ENCODE measurements at regions not wholly inside any gene's neighbourhood (a gene's known extent, or its start where the extent isn't known, plus 50 kb on each side); places are given as distances from the start of the nearest gene placed in this dataset.

DNA sequence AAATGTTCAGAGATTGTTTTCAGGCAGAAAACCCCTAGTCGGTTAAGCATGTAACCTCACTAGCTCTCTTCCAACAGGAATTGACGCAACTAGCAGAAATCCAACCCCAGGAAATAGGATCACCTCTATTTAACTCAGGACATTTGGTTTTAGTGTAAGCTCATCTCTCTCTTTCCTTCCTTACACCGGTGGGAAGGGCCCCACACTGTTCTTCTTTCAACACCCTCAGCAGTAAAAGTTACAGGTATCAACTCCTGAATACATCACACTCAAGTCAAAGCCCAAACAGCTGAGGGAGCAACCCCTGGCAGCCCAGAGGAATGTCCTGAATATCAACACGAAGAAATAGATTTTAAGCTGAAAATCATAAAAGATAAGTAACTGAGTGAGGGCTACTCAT lies 191.2 kb upstream of the KIF2B start:
- in situ Hi-C loops (cut with HindIII; ENCODE audit: extremely low pct_ligation_motif_present, low pct_unique_long_range_greater_than_20kb) (no loop called here), intact Hi-C loops (cut with micrococcal nuclease; ENCODE audit: unreplicated experiment) (no loop called here)
- FAIRE-seq (no peak), ATAC-seq (no peak), DNase-seq (ENCODE audit: low spot score) (no peak)
- no TSS peak for BruUV-seq (replicated peaks)
- Histone ChIP-seq H3K4me2 (ENCODE audit: low read depth, low read length) (no peak overlapping the region), H3K9ac (ENCODE audit: insufficient read depth, low read depth, low read length) (no peak overlapping the region), H3K27me3 (ENCODE audit: control insufficient read depth in 1 of 2, insufficient read depth in 2 of 2, low read length in 2 of 2) (no peaks in the 10 kb centered on the region), H3K9me3 (ENCODE audit: low read length) (peaks cover 76% of the 10 kb centered on the region), H3K27ac (ENCODE audit: extremely low read length, insufficient read depth, low read length) (no peak overlapping the region), H3K4me3 (replicated peaks in 1 of 3; ENCODE audit: insufficient read depth in 1 of 3, low read depth in 2 of 3, low read length in 3 of 3) (no peak overlapping the region), H3K79me2 (ENCODE audit: insufficient read depth, low read length) (no peaks in the 10 kb centered on the region), H3K36me3 (replicated peaks in 1 of 2; ENCODE audit: control insufficient read depth in 1 of 2, insufficient read depth in 2 of 2, low read length in 2 of 2) (no peaks in the 10 kb centered on the region), H2AFZ (ENCODE audit: low read length) (no peak overlapping the region), H3K4me1 (ENCODE audit: insufficient read depth, low read length) (no peaks in the 10 kb centered on the region), H4K20me1 (ENCODE audit: insufficient read depth, low read length) (no peaks in the 10 kb centered on the region)
- WGBS (ENCODE audit: low lambda C conversion rate) = 18% methylated on average over 4 of the region's 4 CpGs
- POLR2A ChIA-PET = no interaction called here
- CTCF ChIA-PET (ENCODE audit: low intra/inter-chr PET ratio, low total read pairs) = no interaction called here
- TF ChIP-seq, protein P1, sequence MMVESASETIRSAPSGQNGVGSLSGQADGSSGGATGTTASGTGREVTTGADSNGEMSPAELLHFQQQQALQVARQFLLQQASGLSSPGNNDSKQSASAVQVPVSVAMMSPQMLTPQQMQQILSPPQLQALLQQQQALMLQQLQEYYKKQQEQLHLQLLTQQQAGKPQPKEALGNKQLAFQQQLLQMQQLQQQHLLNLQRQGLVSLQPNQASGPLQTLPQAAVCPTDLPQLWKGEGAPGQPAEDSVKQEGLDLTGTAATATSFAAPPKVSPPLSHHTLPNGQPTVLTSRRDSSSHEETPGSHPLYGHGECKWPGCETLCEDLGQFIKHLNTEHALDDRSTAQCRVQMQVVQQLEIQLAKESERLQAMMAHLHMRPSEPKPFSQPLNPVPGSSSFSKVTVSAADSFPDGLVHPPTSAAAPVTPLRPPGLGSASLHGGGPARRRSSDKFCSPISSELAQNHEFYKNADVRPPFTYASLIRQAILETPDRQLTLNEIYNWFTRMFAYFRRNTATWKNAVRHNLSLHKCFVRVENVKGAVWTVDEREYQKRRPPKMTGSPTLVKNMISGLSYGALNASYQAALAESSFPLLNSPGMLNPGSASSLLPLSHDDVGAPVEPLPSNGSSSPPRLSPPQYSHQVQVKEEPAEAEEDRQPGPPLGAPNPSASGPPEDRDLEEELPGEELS (CRISPR knock-in tag; IDR thresholded peaks at IDR 0.05) = no peak
- TF ChIP-seq, protein P2, sequence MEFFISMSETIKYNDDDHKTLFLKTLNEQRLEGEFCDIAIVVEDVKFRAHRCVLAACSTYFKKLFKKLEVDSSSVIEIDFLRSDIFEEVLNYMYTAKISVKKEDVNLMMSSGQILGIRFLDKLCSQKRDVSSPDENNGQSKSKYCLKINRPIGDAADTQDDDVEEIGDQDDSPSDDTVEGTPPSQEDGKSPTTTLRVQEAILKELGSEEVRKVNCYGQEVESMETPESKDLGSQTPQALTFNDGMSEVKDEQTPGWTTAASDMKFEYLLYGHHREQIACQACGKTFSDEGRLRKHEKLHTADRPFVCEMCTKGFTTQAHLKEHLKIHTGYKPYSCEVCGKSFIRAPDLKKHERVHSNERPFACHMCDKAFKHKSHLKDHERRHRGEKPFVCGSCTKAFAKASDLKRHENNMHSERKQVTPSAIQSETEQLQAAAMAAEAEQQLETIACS (CRISPR knock-in tag; IDR thresholded peaks at IDR 0.05) = no peak
- no peak for TF ChIP-seq MYC (CRISPR knock-in tag; IDR thresholded peaks at IDR 0.05; ENCODE audit: borderline replicate concordance)
- TF ChIP-seq, protein P3, sequence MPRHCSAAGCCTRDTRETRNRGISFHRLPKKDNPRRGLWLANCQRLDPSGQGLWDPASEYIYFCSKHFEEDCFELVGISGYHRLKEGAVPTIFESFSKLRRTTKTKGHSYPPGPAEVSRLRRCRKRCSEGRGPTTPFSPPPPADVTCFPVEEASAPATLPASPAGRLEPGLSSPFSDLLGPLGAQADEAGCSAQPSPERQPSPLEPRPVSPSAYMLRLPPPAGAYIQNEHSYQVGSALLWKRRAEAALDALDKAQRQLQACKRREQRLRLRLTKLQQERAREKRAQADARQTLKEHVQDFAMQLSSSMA (CRISPR knock-in tag; IDR thresholded peaks at IDR 0.05) = no peak
- TF ChIP-seq, protein P4, sequence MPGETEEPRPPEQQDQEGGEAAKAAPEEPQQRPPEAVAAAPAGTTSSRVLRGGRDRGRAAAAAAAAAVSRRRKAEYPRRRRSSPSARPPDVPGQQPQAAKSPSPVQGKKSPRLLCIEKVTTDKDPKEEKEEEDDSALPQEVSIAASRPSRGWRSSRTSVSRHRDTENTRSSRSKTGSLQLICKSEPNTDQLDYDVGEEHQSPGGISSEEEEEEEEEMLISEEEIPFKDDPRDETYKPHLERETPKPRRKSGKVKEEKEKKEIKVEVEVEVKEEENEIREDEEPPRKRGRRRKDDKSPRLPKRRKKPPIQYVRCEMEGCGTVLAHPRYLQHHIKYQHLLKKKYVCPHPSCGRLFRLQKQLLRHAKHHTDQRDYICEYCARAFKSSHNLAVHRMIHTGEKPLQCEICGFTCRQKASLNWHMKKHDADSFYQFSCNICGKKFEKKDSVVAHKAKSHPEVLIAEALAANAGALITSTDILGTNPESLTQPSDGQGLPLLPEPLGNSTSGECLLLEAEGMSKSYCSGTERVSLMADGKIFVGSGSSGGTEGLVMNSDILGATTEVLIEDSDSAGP (CRISPR knock-in tag; IDR thresholded peaks at IDR 0.05; ENCODE audit: borderline replicate concordance) = no peak
- no peak for TF ChIP-seq PPARG (CRISPR knock-in tag; conservative IDR thresholded peaks at IDR 0.05)
- TF ChIP-seq ETV5 (CRISPR knock-in tag; IDR thresholded peaks at IDR 0.05; ENCODE audit: borderline replicate concordance) = no peak
- TF ChIP-seq, protein P5, sequence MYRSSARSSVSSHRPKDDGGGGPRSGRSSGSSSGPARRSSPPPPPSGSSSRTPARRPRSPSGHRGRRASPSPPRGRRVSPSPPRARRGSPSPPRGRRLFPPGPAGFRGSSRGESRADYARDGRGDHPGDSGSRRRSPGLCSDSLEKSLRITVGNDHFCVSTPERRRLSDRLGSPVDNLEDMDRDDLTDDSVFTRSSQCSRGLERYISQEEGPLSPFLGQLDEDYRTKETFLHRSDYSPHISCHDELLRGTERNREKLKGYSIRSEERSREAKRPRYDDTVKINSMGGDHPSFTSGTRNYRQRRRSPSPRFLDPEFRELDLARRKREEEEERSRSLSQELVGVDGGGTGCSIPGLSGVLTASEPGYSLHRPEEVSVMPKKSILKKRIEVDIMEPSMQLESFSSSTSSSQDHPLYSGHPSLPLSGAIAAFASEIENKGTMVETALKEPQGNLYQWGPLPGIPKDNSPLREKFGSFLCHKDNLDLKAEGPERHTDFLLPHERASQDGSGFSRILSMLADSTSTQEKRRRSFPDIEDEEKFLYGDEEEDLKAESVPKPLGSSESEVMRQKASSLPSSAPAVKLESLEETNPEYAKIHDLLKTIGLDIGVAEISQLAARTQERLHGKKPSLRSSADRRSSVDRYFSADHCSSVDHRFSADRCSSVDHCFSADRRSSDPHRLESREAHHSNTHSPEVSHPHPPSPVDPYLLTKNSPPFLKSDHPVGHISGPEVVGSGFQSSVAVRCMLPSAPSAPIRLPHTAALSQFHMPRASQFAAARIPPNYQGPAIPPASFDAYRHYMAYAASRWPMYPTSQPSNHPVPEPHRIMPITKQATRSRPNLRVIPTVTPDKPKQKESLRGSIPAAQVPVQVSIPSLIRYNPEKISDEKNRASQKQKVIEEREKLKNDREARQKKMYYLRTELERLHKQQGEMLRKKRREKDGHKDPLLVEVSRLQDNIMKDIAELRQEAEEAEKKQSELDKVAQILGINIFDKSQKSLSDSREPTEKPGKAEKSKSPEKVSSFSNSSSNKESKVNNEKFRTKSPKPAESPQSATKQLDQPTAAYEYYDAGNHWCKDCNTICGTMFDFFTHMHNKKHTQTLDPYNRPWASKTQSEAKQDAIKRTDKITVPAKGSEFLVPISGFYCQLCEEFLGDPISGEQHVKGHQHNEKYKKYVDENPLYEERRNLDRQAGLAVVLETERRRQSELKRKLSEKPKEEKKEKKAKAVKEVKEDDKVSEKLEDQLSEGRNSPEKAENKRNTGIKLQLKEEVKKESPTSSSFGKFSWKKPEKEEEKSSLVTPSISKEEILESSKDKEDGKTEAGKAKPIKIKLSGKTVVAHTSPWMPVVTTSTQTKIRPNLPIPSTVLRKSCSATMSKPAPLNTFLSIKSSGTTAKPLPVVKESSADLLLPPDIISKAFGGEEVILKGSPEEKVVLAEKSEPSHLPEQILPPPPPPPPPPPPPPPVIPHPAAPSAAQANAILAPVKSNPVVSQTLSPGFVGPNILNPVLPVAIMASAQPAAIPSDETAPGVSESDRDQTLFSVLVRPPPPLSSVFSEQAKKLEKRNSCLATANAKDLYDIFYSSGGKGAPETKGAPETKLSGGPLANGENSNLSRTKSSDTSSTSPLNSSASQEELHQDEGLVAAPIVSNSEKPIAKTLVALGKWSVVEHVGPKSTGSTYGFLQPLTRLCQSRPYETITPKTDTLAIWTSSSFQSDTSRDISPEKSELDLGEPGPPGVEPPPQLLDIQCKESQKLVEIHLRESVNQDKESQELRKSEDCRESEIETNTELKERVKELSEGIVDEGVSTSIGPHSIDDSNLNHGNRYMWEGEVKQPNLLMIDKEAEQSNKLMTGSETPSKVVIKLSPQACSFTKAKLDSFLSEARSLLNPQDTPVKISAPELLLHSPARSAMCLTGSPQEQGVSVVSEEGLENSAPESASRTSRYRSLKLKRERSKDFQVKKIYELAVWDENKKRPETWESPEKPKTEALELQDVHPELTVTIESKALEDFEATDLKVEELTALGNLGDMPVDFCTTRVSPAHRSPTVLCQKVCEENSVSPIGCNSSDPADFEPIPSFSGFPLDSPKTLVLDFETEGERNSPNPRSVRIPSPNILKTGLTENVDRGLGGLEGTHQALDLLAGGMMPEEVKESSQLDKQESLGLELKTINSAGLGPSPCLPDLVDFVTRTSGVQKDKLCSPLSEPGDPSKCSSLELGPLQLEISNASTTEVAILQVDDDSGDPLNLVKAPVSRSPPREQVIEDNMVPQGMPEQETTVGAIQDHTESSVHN (CRISPR knock-in tag; IDR thresholded peaks at IDR 0.05) = no peak
- TF ChIP-seq ESRRA (CRISPR knock-in tag; IDR thresholded peaks at IDR 0.05; ENCODE audit: low read depth) = no peak
- no peak for TF ChIP-seq HOXA3 (CRISPR knock-in tag; IDR thresholded peaks at IDR 0.05)

All from HepG2 (cell line).